Naive thymus-derived CD4-positive, alpha-beta T cell (primary cell): ENCODE measurements at regions not wholly inside any gene's neighbourhood (a gene's known extent, or its start where the extent isn't known, plus 50 kb on each side); places are given as distances from the start of the nearest gene placed in this dataset.

Source experiments
- ATAC-seq: fragments of 150-1000 bp; cut with Tn5 transposase; 2 replicates; pipeline ENCODE4 v1.10.0; 2021; ENCODE audit warnings: mild to moderate bottlenecking, moderate library complexity
- CTCF ChIA-PET: fragments of 350-600 bp; sonication (Branson Sonifier 250); formaldehyde crosslinking; loops from one replicate; lab custom pipeline; 2021; ENCODE audit warnings: antibody characterized with exemption; lab: Charles Lee
- POLR2A ChIA-PET: fragments of 350-600 bp; sonication (Branson Sonifier 250); formaldehyde crosslinking; loops from one replicate; lab custom pipeline; 2021; ENCODE audit warnings: antibody characterized with exemption, inconsistent platforms; lab: Charles Lee
- DNase-seq, 9 donors: peaks; one replicate each; pipeline versions ENCODE4 v3.0.0 to v3.0.0-alpha.2; 2020 to 2022; ENCODE audit warnings: mixed read lengths in 1 of 9
- H3K27ac ChIP-seq: one replicate; pipeline ENCODE4 v1.7.0; 2013; ENCODE audit warnings: mild to moderate bottlenecking, low read depth, low read length, moderate library complexity
- H3K27me3 ChIP-seq, 2 donors: one replicate each; pipeline ENCODE4 v1.7.0; 2013; ENCODE audit warnings: low read length in 2 of 2, mild to moderate bottlenecking in 2 of 2, moderate library complexity in 2 of 2; ENCODE audit not compliant: control insufficient read depth in 2 of 2, insufficient read depth in 2 of 2
- H3K36me3 ChIP-seq, 3 experiments: 1 replicate in 2 of 3; 2 replicates in 1 of 3; pipeline ENCODE4 v1.7.0; 2013; ENCODE audit warnings: low read length in 3 of 3, mild to moderate bottlenecking in 3 of 3, moderate library complexity in 1 of 3; ENCODE audit not compliant: insufficient read depth in 3 of 3, control insufficient read depth in 2 of 3
- H3K4me1 ChIP-seq, 2 donors: one replicate each; pipeline ENCODE4 v1.7.0; 2013; ENCODE audit warnings: low read length in 2 of 2, mild to moderate bottlenecking in 2 of 2, moderate library complexity in 1 of 2; ENCODE audit not compliant: control insufficient read depth in 2 of 2, insufficient read depth in 2 of 2
- H3K4me3 ChIP-seq: 2 replicates; pipeline ENCODE4 v1.7.0; 2013; ENCODE audit warnings: mild to moderate bottlenecking, low read length
- H3K9me3 ChIP-seq, 3 experiments: 1 replicate in 2 of 3; 2 replicates in 1 of 3; pipeline ENCODE4 v1.7.0; 2013; ENCODE audit warnings: low read length in 3 of 3; ENCODE audit not compliant: control insufficient read depth in 2 of 3
- H3K27ac Mint-ChIP-seq, 9 donors: one replicate each; pipeline ENCODE4 v1.8.0; 2020 to 2022; ENCODE audit warnings: mixed read lengths in 9 of 9, mild to moderate bottlenecking in 8 of 9, moderate library complexity in 5 of 9, inconsistent platforms in 2 of 9
- H3K27me3 Mint-ChIP-seq, 5 donors: one replicate each; pipeline ENCODE4 v1.8.0; 2021 to 2022; ENCODE audit warnings: mixed read lengths in 5 of 5, mild to moderate bottlenecking in 1 of 5
- H3K36me3 Mint-ChIP-seq, 5 donors: one replicate each; pipeline ENCODE4 v1.8.0; 2020 to 2022; ENCODE audit warnings: mixed read lengths in 5 of 5, mild to moderate bottlenecking in 3 of 5, inconsistent platforms in 1 of 5
- H3K4me1 Mint-ChIP-seq, 7 donors: one replicate each; pipeline ENCODE4 v1.8.0; 2020 to 2022; ENCODE audit warnings: mixed read lengths in 7 of 7, mild to moderate bottlenecking in 3 of 7, inconsistent platforms in 1 of 7
- H3K4me3 Mint-ChIP-seq, 10 donors: one replicate each; pipeline ENCODE4 v1.8.0; 2020 to 2022; ENCODE audit warnings: mild to moderate bottlenecking in 10 of 10, mixed read lengths in 10 of 10, moderate library complexity in 6 of 10, inconsistent platforms in 2 of 10
- H3K9me3 Mint-ChIP-seq, 11 donors: one replicate each; pipeline ENCODE4 v1.8.0; 2020 to 2022; ENCODE audit warnings: mixed read lengths in 11 of 11, mild to moderate bottlenecking in 4 of 11, inconsistent platforms in 1 of 11, moderate library complexity in 1 of 11
- intact Hi-C, 2 donors: fragments of 100-400 bp; cut with micrococcal nuclease; formaldehyde crosslinking; loops; one replicate each; pipeline ENCODE4 v1.15.1; 2023

GRCh38 chr4:181234951-181235680 is 1008.1 kb upstream of the TENM3 start:
- Mint-ChIP-seq H3K27ac (no peak overlapping the region), H3K9me3 (peaks cover 0 to 5% (median 0%) of the 10 kb centered on the region in 11 donors), H3K27me3 (no peaks in the 10 kb centered on the region), H3K4me1 (no peaks in the 10 kb centered on the region), H3K4me3 (no peak overlapping the region), H3K36me3 (no peaks in the 10 kb centered on the region)
- Histone ChIP-seq H3K36me3 (no peaks in the 10 kb centered on the region), H3K4me3 (no peak overlapping the region), H3K27ac (no peak overlapping the region), H3K9me3 (no peaks in the 10 kb centered on the region), H3K4me1 (no peaks in the 10 kb centered on the region), H3K27me3 (no peaks in the 10 kb centered on the region)
- DNase-seq (no peak), ATAC-seq (no peak)
- POLR2A ChIA-PET = no interaction called here
- CTCF ChIA-PET = no interaction called here
- intact Hi-C loops = no loop called here

GRCh38 chr4:181245326-181245725 is 997.9 kb upstream of the TENM3 start:
- no peaks in the 10 kb centered on the region for H3K36me3 ChIP-seq
- H3K27me3 ChIP-seq = no peaks in the 10 kb centered on the region
- peaks cover 0 to 6% (median 2%) of the 10 kb centered on the region in 11 donors for H3K9me3 Mint-ChIP-seq
- no peak overlapping the region for H3K27ac ChIP-seq
- no peak overlapping the region for H3K4me3 Mint-ChIP-seq
- DNase-seq (no peak), ATAC-seq (no peak)
- no peaks in the 10 kb centered on the region for H3K27me3 Mint-ChIP-seq
- ChIA-PET POLR2A (no interaction called here), CTCF (no interaction called here)
- H3K9me3 ChIP-seq = no peaks in the 10 kb centered on the region
- no peaks in the 10 kb centered on the region for H3K4me1 Mint-ChIP-seq
- H3K36me3 Mint-ChIP-seq = peaks cover 0 to under 1% (median 0%) of the 10 kb centered on the region in 5 donors
- intact Hi-C loops = no loop called here
- no peak overlapping the region for H3K4me3 ChIP-seq
- no peaks in the 10 kb centered on the region for H3K4me1 ChIP-seq
- H3K27ac Mint-ChIP-seq = no peak overlapping the region

DNA sequence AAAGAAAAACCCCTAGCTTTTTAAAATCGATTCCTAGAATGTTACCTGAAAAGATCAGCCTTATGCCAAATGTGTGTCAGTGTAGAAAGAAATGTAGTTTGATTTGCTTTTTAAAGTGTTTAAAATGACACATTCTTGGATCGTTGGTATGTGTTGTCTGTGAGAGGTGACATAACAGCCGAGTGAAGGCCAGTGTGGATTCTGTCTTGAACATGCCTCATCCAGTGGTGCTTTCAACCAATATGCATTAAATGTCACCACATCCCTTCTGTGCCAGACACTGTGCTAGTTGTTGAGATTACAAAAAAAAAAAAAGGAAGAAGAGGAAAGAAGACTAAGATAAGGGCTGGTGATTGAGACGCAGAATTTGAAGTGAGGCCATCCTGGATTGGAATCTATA is 994.2 kb upstream of the TENM3 start:
- H3K27ac ChIP-seq = no peak overlapping the region
- ATAC-seq (no peak), DNase-seq (no peak)
- peaks cover 0 to 21% (median 3%) of the 10 kb centered on the region in 11 donors for H3K9me3 Mint-ChIP-seq
- no peaks in the 10 kb centered on the region for H3K36me3 ChIP-seq
- H3K4me3 ChIP-seq = no peak overlapping the region
- no peaks in the 10 kb centered on the region for H3K27me3 Mint-ChIP-seq
- H3K9me3 ChIP-seq = no peaks in the 10 kb centered on the region
- no peaks in the 10 kb centered on the region for H3K4me1 ChIP-seq
- H3K27ac Mint-ChIP-seq = no peak overlapping the region
- peaks cover 0 to 6% (median 0%) of the 10 kb centered on the region in 5 donors for H3K36me3 Mint-ChIP-seq
- no peak overlapping the region for H3K4me3 Mint-ChIP-seq
- H3K27me3 ChIP-seq = no peaks in the 10 kb centered on the region
- POLR2A ChIA-PET = no interaction called here
- CTCF ChIA-PET = no interaction called here
- intact Hi-C loops = no loop called here
- no peaks in the 10 kb centered on the region for H3K4me1 Mint-ChIP-seq

GRCh38 chr4:181254771-181255170 is 988.4 kb upstream of the TENM3 start:
- ATAC-seq = no peak

GRCh38 chr4:181258569-181258968 is 984.6 kb upstream of the TENM3 start:
- no peak overlapping the region for H3K27ac ChIP-seq
- H3K4me1 ChIP-seq = no peaks in the 10 kb centered on the region
- intact Hi-C loops = no loop called here
- Mint-ChIP-seq H3K36me3 (no peaks in the 10 kb centered on the region), H3K4me3 (no peak overlapping the region), H3K9me3 (peaks cover 0 to 20% (median 1%) of the 10 kb centered on the region in 11 donors), H3K27me3 (peaks cover 0 to 5% (median 0%) of the 10 kb centered on the region in 5 donors), H3K4me1 (no peaks in the 10 kb centered on the region), H3K27ac (no peak overlapping the region)
- POLR2A ChIA-PET = no interaction called here
- no peaks in the 10 kb centered on the region for H3K27me3 ChIP-seq
- H3K4me3 ChIP-seq = no peak overlapping the region
- H3K9me3 ChIP-seq = no peaks in the 10 kb centered on the region
- DNase-seq (no peak), ATAC-seq (no peak)
- CTCF ChIA-PET = no interaction called here
- H3K36me3 ChIP-seq = no peaks in the 10 kb centered on the region

More at GRCh38 chr4:181254771-181255170, 988.4 kb upstream of the TENM3 start:
- H3K27ac ChIP-seq = no peak overlapping the region
- H3K4me1 ChIP-seq = no peaks in the 10 kb centered on the region
- H3K4me3 ChIP-seq = no peak overlapping the region
- no peak for DNase-seq
- Mint-ChIP-seq H3K4me1 (no peaks in the 10 kb centered on the region), H3K27me3 (no peaks in the 10 kb centered on the region), H3K36me3 (peaks cover 0 to 6% (median 0%) of the 10 kb centered on the region in 5 donors), H3K4me3 (no peak overlapping the region), H3K9me3 (peaks cover 0 to 29% (median 1%) of the 10 kb centered on the region in 11 donors), H3K27ac (no peak overlapping the region)
- intact Hi-C loops = no loop called here
- H3K36me3 ChIP-seq = no peaks in the 10 kb centered on the region
- POLR2A ChIA-PET = no interaction called here
- H3K27me3 ChIP-seq = no peaks in the 10 kb centered on the region
- CTCF ChIA-PET = no interaction called here
- H3K9me3 ChIP-seq = no peaks in the 10 kb centered on the region

GRCh38 chr4:181259081-181259709 is 984.0 kb upstream of the TENM3 start:
- H3K9me3 Mint-ChIP-seq = peaks cover 0 to 15% (median 0%) of the 10 kb centered on the region in 11 donors
- H3K4me3 ChIP-seq = no peak overlapping the region
- H3K9me3 ChIP-seq = no peaks in the 10 kb centered on the region
- H3K27me3 Mint-ChIP-seq = peaks cover 0 to 5% (median 0%) of the 10 kb centered on the region in 5 donors
- no peaks in the 10 kb centered on the region for H3K4me1 ChIP-seq
- no peaks in the 10 kb centered on the region for H3K36me3 ChIP-seq
- no peak for ATAC-seq
- intact Hi-C loops = no loop called here
- no peak overlapping the region for H3K4me3 Mint-ChIP-seq
- no peak overlapping the region for H3K27ac ChIP-seq
- no peaks in the 10 kb centered on the region for H3K36me3 Mint-ChIP-seq
- no peaks in the 10 kb centered on the region for H3K4me1 Mint-ChIP-seq
- H3K27ac Mint-ChIP-seq = no peak overlapping the region
- POLR2A ChIA-PET = no interaction called here
- no peaks in the 10 kb centered on the region for H3K27me3 ChIP-seq
- no peak for DNase-seq
- CTCF ChIA-PET = no interaction called here

- H3K36me3 ChIP-seq = no peaks in the 10 kb centered on the region
- no peak for ATAC-seq
- intact Hi-C loops = no loop called here
- Mint-ChIP-seq H3K27ac (no peak overlapping the region), H3K4me3 (no peak overlapping the region), H3K9me3 (peaks cover 0 to 12% (median 0%) of the 10 kb centered on the region in 11 donors), H3K27me3 (peaks cover 0 to 11% (median 0%) of the 10 kb centered on the region in 5 donors), H3K36me3 (no peaks in the 10 kb centered on the region), H3K4me1 (no peaks in the 10 kb centered on the region)
- ChIA-PET CTCF (no interaction called here), POLR2A (no interaction called here)
- no peaks in the 10 kb centered on the region for H3K4me1 ChIP-seq
- H3K9me3 ChIP-seq = no peaks in the 10 kb centered on the region
- H3K27ac ChIP-seq = no peak overlapping the region
- DNase-seq = no peak
- H3K27me3 ChIP-seq = no peaks in the 10 kb centered on the region
- no peak overlapping the region for H3K4me3 ChIP-seq
Measured at GRCh38 chr4:181261279-181261678, 981.9 kb upstream of the TENM3 start.
